T-helper 1 cell treated with Interleukin-12 subunit alpha and Interleukin-12 subunit beta and Interleukin-4 antibody, amounts not matched to agents 30 μg/mL and 1 μg/mL, for 36 hours (primary cell): ENCODE measurements at regions not wholly inside any gene's neighbourhood (a gene's known extent, or its start where the extent isn't known, plus 50 kb on each side); places are given as distances from the start of the nearest gene placed in this dataset.

ENCODE experiments used
- H3K27ac Mint-ChIP-seq: one replicate; pipeline ENCODE4 v1.8.0; 2021; ENCODE audit warnings: mild to moderate bottlenecking, mixed read lengths
- H3K27me3 Mint-ChIP-seq: one replicate; pipeline ENCODE4 v1.8.0; 2021; ENCODE audit warnings: low read depth, mixed read lengths
- H3K36me3 Mint-ChIP-seq: one replicate; pipeline ENCODE4 v1.8.0; 2021; ENCODE audit warnings: low read depth, mixed read lengths
- H3K4me1 Mint-ChIP-seq: one replicate; pipeline ENCODE4 v1.8.0; 2021; ENCODE audit warnings: low read depth, mixed read lengths
- H3K4me3 Mint-ChIP-seq: one replicate; pipeline ENCODE4 v1.8.0; 2021; ENCODE audit warnings: mild to moderate bottlenecking, moderate library complexity, mixed read lengths
- H3K9me3 Mint-ChIP-seq: one replicate; pipeline ENCODE4 v1.8.0; 2021; ENCODE audit warnings: mixed read lengths

DNA sequence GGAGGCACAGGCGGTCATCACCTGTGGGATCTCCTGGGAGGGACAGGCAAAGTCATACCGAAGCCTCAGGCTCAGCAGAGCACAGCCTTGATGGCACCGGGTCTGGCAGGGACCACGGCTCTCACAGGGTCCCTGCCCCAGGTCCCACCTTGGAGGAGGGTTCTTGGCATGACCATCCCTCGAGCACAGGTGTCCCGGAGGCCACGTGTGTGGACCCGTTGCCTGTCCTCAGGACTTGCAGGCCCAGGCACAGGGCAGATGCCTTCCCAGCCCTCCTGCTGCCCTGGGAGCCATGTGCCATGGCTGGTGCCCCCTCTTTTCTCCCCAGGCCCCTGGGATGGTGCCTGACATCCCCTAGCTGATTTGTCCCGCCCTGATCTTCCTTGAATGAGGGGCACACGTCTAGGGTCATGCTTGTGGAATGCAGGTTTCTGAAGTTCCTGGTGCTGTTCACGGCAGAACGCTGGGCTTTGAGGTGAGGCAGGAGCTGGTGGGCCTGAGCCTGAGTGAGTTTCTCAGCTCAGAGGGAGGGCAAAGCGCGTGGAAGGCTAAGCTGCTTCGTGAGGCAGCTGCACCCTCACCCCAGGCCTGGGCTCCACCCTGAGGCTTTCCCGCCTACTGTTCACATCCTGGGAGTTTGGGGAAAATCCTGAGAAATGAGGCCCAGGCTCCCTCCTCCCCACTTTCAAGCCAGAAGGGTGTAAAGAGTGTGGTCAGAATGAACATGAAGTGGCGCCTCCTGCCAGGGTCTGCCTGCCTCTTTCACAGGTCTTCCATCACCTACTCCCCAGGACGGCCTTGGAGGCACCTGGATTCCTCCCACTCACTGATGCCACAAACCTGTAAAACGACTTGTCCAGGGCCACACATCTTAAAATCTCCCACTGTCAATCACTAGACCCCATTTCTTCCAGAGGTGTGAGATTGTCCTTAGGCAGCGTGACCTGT is 325.8 kb upstream of the B3GAT1 start:
- Mint-ChIP-seq H3K9me3 (no peaks in the 10 kb centered on the region), H3K36me3 (no peaks in the 10 kb centered on the region), H3K27me3 (no peaks in the 10 kb centered on the region), H3K4me3 (no peak overlapping the region), H3K4me1 (no peaks in the 10 kb centered on the region), H3K27ac (no peak overlapping the region)

DNA sequence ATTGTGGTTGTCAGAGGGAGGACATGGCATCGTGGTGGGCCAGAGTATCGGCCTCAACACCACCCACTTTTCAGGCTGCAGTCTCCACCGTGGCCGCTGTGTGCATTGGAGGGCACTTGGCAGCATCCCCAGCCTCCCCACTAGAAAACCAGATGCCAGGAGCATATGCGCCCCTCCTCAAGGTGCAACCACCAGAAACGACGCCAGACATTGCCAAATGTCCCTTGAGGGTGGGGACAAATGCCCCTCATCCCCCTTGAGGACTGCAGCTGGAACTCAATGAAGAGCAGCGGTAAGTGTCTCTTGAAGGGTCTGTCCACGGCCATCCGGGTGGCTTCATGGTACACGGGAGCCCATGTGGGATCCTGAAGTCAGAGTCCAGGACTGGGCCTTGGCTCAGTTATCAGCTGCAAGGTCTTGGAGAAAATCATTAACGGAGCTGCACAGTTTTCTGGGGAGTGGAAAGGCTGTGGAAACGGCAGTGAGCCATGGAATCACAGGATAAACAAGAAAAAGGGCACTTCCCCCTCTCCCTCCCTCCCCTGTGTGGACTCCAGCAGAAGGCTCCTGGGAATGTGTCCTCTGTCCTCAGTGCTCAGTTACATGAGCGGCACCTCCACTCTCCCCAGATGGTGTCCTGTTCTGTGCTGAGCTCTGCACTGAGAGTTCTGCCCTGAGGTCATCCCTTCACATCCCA is 324.4 kb upstream of the B3GAT1 start:
- no peak overlapping the region for H3K27ac Mint-ChIP-seq
- no peaks in the 10 kb centered on the region for H3K4me1 Mint-ChIP-seq

DNA sequence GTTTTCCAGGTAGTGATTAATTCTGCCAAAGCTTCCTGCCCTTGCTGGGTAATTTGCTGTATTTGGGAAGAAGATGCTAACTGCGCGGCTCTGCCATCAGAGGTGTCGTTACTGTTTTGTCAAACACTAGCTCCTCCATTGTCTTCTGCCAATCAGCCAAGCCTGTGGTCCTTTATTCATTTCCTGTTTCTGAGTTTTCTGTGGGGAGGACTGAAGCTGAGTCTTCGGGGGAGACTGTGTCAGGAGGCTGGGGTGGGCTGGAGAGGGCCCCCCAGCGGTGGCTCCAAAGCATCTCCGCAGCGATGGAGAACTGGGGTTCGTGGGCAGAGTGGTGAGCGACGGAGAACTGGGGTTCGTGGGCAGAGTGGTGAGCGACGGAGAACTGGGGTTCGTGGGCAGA is 322.9 kb upstream of the B3GAT1 start:
- no peaks in the 10 kb centered on the region for H3K27me3 Mint-ChIP-seq
- H3K36me3 Mint-ChIP-seq: no peaks in the 10 kb centered on the region
- H3K27ac Mint-ChIP-seq: no peak overlapping the region
- no peak overlapping the region for H3K4me3 Mint-ChIP-seq
- H3K9me3 Mint-ChIP-seq: no peaks in the 10 kb centered on the region
- no peaks in the 10 kb centered on the region for H3K4me1 Mint-ChIP-seq

More for the DNA sequence above, 324.4 kb upstream of the B3GAT1 start:
- H3K9me3 Mint-ChIP-seq: no peaks in the 10 kb centered on the region
- no peak overlapping the region for H3K4me3 Mint-ChIP-seq
- no peaks in the 10 kb centered on the region for H3K27me3 Mint-ChIP-seq
- no peaks in the 10 kb centered on the region for H3K36me3 Mint-ChIP-seq

DNA sequence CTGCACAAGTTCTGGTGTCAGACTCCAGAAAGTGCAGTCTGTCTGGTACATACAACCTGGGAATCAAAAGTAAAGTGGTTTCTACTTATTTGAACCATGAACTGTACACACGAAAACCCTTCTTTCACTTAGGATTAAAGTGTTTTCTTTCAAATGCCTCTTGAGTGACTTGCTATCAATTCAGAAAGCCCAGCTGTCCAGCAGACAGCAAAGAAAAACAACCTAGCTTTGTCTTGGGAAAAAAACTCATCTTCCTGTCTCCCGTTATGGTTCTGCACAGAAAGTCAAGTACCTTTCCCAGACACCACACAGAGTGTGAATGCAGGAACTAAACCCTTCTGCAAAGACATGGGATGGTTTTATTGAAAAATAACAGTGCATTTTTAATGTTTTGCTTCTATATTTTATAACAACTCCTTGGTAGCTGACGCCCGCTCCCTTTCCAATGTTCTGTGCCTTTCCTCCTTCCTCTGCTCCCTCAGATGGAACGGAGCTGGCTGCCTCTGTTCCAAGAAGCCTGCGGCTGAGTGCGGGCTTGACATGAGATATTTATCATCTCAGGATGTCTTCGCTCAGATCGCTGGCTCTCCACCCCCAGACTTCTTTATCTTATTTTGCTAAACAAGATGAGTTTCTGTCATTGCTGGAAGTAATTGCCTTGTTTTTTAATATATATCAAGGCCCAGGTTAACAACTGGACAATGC is 322.3 kb upstream of the B3GAT1 start:
- Mint-ChIP-seq H3K36me3 (no peaks in the 10 kb centered on the region), H3K4me1 (no peaks in the 10 kb centered on the region), H3K4me3 (no peak overlapping the region), H3K27ac (no peak overlapping the region), H3K27me3 (no peaks in the 10 kb centered on the region), H3K9me3 (no peaks in the 10 kb centered on the region)

DNA sequence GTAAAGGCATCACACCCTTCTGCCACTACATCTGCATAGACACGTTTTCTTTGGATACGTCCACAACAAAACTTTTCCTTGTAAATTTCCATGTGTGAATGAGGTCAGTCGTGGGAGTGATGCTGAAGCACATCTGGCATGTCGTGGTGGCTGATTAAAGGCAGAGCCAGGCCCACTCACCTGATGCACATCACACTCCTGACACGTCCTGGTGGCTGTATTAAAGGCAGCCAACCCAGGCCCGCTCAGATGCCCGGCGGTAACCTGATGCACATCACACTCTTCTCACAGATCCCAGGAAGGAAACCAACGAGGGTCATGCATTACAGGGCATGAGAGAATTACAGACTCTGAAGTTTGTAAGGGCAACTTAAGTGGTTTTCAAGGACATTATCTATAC is 321.6 kb upstream of the B3GAT1 start:
- no peaks in the 10 kb centered on the region for H3K4me1 Mint-ChIP-seq
- H3K36me3 Mint-ChIP-seq: no peaks in the 10 kb centered on the region
- no peaks in the 10 kb centered on the region for H3K27me3 Mint-ChIP-seq
- no peaks in the 10 kb centered on the region for H3K9me3 Mint-ChIP-seq
- no peak overlapping the region for H3K27ac Mint-ChIP-seq
- no peak overlapping the region for H3K4me3 Mint-ChIP-seq

DNA sequence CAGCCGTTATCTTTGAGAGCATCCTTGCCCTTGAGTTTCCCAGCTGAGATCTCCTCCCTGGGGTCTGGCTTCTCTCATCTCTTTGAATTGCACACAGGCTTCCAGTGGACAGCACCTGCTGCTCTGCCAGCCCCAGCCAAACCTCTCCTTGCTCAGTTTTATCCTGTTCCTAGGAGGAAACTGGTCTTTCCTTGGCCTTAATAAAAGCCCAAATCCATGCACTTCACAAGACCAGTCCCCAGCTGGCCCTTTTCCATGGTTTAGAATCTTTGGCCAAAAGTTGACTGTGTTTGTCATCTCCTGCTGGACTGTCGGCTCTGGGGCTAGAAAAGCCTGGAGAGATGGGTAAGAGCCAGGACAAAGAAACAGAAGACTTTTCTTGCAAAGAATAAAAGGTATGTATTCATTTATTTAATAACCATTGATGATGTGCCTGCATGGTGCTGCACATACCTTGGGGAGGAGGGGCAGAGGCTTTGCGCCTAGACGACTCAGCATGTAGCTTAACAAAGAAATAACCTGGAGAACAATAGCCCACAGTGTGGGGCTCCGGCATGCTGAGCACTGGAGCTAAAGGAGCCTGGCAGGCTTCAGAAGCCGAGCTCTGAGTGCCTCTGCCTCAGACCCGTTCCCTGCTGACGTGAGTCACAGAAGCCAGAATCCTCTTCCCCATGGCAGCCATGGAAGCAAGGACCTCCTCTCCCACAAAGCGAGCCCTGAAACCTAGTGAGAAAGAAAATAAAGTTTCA is 319.3 kb upstream of the B3GAT1 start:
- Mint-ChIP-seq H3K4me3 (no peak overlapping the region), H3K27me3 (no peaks in the 10 kb centered on the region), H3K9me3 (no peaks in the 10 kb centered on the region), H3K27ac (no peak overlapping the region), H3K4me1 (no peaks in the 10 kb centered on the region), H3K36me3 (no peaks in the 10 kb centered on the region)

DNA sequence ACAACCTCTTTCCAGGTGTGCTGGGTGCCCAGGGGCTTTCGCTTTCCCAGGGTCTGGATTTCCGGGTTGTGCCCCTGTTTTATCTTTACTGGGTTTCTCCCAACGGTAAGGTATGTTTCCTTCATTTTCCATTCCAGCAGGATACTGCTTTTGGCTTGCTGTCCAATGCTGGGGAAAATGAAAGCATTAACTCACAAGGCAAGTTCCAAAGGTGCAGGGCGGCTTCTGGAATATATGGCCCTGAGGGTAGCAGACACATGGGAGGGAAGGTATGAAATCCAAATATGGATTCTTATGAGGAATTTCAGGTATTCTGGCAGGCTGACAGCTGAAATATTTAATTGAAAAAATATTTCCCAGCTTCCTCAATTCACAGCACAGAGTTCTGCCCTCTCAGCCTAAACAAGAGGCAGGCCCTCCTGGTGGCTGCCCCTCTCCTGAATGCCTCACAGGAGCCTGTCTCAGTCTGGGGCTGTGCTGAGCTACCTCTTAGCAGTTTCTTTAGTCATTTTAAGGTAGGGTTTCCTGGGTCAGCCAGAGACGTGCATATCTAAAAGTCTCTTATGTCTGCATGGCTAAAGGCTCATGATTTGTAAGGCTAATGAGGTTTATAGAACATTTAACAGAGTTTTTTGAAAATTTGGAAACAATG is 318.6 kb upstream of the B3GAT1 start:
- Mint-ChIP-seq H3K36me3 (no peaks in the 10 kb centered on the region), H3K9me3 (no peaks in the 10 kb centered on the region), H3K27me3 (no peaks in the 10 kb centered on the region), H3K4me3 (no peak overlapping the region), H3K27ac (no peak overlapping the region), H3K4me1 (no peaks in the 10 kb centered on the region)

DNA sequence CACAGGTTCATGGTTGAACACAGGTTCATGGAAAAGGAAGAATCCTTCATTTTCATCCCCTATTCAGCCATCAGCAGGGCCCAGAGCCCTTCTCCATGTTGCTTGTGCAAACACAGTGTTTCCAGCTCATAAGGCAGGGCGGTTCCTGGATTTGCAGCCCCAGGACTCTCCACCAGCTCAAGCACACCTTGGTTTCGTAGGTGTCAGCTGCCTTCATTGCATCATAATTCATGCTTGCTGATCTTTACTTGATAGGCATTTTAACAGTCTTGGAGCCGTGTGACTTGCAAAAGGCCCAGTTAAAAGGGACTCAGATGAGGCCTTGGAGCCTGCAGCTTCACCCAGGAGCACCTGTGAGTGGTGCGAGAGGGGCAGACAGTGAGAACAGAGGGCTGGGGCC is 318.1 kb upstream of the B3GAT1 start:
- no peak overlapping the region for H3K4me3 Mint-ChIP-seq
- no peaks in the 10 kb centered on the region for H3K36me3 Mint-ChIP-seq
- no peak overlapping the region for H3K27ac Mint-ChIP-seq
- H3K9me3 Mint-ChIP-seq: no peaks in the 10 kb centered on the region
- H3K27me3 Mint-ChIP-seq: no peaks in the 10 kb centered on the region
- no peaks in the 10 kb centered on the region for H3K4me1 Mint-ChIP-seq

DNA sequence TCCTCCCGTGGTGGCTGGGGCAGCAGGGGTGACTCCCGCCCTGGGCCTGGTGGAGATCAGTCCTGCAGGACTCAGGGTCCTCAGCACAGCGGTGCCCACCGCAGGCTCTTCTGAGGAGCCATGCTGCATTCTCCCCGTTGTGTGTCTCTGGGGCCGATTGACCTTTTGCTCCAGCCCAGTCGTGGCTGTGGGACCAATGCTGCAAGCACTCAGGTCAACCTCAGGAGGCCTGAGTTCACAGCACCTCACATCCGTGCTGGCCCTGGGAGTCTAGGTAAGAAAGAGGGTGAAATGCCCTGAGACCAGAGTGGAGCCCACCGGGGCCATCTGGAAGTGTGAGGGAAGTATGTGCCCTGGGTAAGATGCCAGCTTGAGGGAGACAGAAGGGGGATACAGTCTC is 316.1 kb upstream of the B3GAT1 start:
- Mint-ChIP-seq H3K4me1 (no peaks in the 10 kb centered on the region), H3K27me3 (no peaks in the 10 kb centered on the region), H3K9me3 (no peaks in the 10 kb centered on the region), H3K27ac (no peak overlapping the region), H3K4me3 (no peak overlapping the region), H3K36me3 (no peaks in the 10 kb centered on the region)

DNA sequence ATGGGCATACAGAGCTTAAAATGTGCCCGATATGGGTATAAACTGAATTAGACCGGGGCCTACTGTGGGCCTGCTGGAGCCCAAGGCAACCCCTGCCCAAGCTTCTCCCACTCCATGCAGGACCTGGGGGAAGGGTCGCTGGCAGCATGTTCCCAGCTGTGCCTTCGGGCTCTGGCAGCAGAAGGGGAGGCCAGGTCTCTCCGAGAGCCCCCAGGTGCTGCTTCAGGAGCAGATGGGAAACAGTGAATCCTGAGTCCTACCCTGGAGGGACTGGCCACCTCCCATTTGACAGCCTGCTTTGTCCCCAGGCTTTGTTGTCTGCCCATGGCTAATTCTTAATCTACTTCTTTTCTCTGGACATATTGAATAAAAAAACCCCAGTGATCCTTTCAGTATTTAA is 315.6 kb upstream of the B3GAT1 start:
- H3K36me3 Mint-ChIP-seq: no peaks in the 10 kb centered on the region
- no peaks in the 10 kb centered on the region for H3K4me1 Mint-ChIP-seq
- no peak overlapping the region for H3K27ac Mint-ChIP-seq
- H3K27me3 Mint-ChIP-seq: no peaks in the 10 kb centered on the region
- no peak overlapping the region for H3K4me3 Mint-ChIP-seq
- no peaks in the 10 kb centered on the region for H3K9me3 Mint-ChIP-seq

DNA sequence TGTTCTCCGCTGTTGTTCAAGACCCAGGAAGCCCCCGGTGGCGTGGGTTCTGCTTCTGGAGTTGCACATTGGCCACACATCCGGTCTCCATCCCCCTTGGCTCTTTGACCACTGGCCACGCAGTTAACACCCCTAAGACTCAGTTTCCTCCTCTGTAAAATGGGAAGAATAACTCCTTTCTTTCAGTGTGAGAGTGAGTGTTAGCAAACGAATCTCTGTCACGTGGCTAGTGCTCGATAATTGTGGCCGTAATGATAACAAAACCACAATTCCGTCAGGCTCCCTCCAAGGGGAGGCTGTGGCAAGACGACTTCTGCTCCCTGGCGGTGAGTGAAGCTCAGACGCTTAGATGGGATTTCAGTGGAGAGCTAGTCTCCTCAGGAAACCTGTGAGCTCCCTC is 315.2 kb upstream of the B3GAT1 start:
- Mint-ChIP-seq H3K27me3 (no peaks in the 10 kb centered on the region), H3K4me3 (no peak overlapping the region), H3K36me3 (no peaks in the 10 kb centered on the region), H3K4me1 (no peaks in the 10 kb centered on the region), H3K27ac (no peak overlapping the region), H3K9me3 (no peaks in the 10 kb centered on the region)

DNA sequence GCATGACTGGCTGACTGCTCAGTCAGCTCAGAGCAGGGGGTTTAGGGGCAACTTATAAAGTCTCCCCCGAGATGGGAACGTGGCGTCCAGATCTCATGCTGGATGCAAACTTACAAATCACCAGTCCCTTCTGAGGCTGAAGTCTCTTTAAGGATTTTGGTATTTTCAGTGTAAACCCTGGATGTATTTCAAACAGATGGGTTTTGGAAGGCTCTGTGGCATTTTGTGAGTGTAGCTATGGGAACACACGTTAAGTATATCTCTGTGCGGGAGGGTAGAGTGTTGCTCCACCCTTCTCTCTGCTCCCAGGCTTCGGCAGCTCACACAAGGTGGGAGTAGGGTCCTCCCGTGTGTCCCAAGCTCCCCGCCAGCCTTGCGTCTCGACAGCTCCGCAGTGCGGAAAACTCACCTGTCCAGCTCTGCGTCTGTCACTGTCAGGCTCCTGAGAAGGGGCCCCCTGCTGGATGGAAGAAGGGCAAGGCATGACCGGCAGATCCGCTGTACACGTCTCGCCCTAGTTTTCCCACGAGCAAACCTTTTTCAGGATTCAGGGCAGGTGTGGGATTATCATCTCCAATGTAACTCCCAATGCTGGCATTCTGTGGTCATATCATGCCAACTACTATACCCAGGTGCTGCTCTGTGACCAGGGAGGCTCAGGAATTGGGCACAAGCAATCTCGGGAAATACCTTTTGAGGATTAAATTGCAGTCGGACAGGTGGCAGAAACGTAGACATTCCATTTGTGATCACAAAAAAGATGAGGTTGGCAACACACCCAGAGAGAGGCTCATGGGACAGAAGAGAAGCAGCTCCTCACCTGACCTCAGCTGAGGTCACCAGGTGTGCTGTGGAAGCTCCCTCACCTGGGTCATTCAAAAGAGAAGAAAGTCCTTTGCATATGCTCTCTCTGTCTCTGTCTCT is 313.9 kb upstream of the B3GAT1 start:
- H3K27me3 Mint-ChIP-seq: no peaks in the 10 kb centered on the region
- no peak overlapping the region for H3K4me3 Mint-ChIP-seq
- H3K4me1 Mint-ChIP-seq: no peaks in the 10 kb centered on the region
- no peaks in the 10 kb centered on the region for H3K36me3 Mint-ChIP-seq
- no peak overlapping the region for H3K27ac Mint-ChIP-seq
- H3K9me3 Mint-ChIP-seq: no peaks in the 10 kb centered on the region

DNA sequence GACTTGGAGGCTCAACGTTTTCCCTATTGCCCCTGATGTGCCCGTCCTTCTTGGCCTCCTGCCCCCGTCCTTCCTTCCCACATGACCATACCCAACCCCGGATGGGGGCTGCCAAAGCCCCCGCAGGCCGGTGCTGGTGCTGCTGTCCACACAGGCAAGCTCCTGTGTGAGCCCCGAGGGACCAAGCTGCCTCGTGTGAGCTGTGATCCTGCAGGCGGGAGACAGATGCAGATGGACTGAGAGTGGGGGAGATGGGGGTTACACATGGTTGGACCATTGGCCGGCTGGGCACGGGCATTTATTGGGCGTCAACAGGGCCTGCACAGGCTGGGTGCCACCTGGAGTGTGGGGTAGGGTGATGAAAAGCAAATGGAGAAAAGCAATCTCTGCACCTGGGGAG is 313.2 kb upstream of the B3GAT1 start:
- H3K27me3 Mint-ChIP-seq: no peaks in the 10 kb centered on the region
- no peak overlapping the region for H3K4me3 Mint-ChIP-seq
- no peak overlapping the region for H3K27ac Mint-ChIP-seq
- H3K9me3 Mint-ChIP-seq: no peaks in the 10 kb centered on the region
- no peaks in the 10 kb centered on the region for H3K4me1 Mint-ChIP-seq
- H3K36me3 Mint-ChIP-seq: no peaks in the 10 kb centered on the region
